ENCODE measurements at regions not wholly inside any gene's neighbourhood (a gene's known extent, or its start where the extent isn't known, plus 50 kb on each side); places are given as distances from the start of the nearest gene placed in this dataset.

- DNase-seq: no peak
Observed at GRCh38 chr20:20992686-20993360, 113.3 kb downstream of the LINC00237 start.

GRCh38 chr20:20992277-20992676, 113.9 kb downstream of the LINC00237 start:
- no peak for DNase-seq

- DNase-seq: no peak
Observed at GRCh38 chr20:20989081-20989480, 117.1 kb downstream of the LINC00237 start.

- DNase-seq: no peak
Observed at GRCh38 chr20:20979934-20980333, 126.2 kb downstream of the LINC00237 start.

- DNase-seq: no peak
Observed at GRCh38 chr20:20977786-20978185, 128.4 kb downstream of the LINC00237 start.

- no peak for DNase-seq
Observed at GRCh38 chr20:20972490-20972889, 133.7 kb downstream of the LINC00237 start.

GRCh38 chr20:20971810-20972209, 134.3 kb downstream of the LINC00237 start:
- no peak for DNase-seq

- DNase-seq: no peak
Observed at GRCh38 chr20:20970841-20971240, 135.3 kb downstream of the LINC00237 start.

- no peak for DNase-seq
Observed at GRCh38 chr20:20969701-20970280, 136.4 kb downstream of the LINC00237 start.

GRCh38 chr20:20967564-20968184, 138.5 kb downstream of the LINC00237 start:
- no peak for DNase-seq

GRCh38 chr20:20966171-20966570, 140.0 kb downstream of the LINC00237 start:
- no peak for DNase-seq

GRCh38 chr20:20959031-20959755, 147.0 kb downstream of the LINC00237 start:
- DNase-seq: no peak

- DNase-seq: no peak
Observed at GRCh38 chr20:20956513-20956931, 149.6 kb downstream of the LINC00237 start.

- no peak for DNase-seq
Observed at GRCh38 chr20:20955892-20956291, 150.3 kb downstream of the LINC00237 start.

- DNase-seq: no peak
Observed at GRCh38 chr20:20953738-20954618, 152.2 kb downstream of the LINC00237 start.

- no peak for DNase-seq
Observed at GRCh38 chr20:20950620-20951019, 155.5 kb downstream of the LINC00237 start.

GRCh38 chr20:20946122-20946759, 159.9 kb downstream of the LINC00237 start:
- no peak for DNase-seq

GRCh38 chr20:20941468-20941889, 164.7 kb downstream of the LINC00237 start:
- DNase-seq: no peak

- DNase-seq: no peak
Observed at GRCh38 chr20:20939006-20939405, 167.2 kb downstream of the LINC00237 start.

- no peak for DNase-seq
Observed at GRCh38 chr20:20938599-20938998, 167.6 kb downstream of the LINC00237 start.

GRCh38 chr20:20938131-20938530, 168.0 kb downstream of the LINC00237 start:
- no peak for DNase-seq

Measured in SHP77 treated with DMSO at 0.1 percent for 48 hours (cell line).